ACC112 (cell line): ENCODE measurements at regions not wholly inside any gene's neighbourhood (a gene's known extent, or its start where the extent isn't known, plus 50 kb on each side); places are given as distances from the start of the nearest gene placed in this dataset.

Source experiments
- H2AFZ ChIP-seq: fragments of 200-600 bp; sonication (generic); one replicate; pipeline ENCODE4 v1.6.0; 2017; ENCODE audit warnings: antibody characterized with exemption, low read length; ENCODE audit not compliant: unreplicated experiment
- H3K27ac ChIP-seq: fragments of 200-600 bp; sonication (generic); 2 replicates; pipeline ENCODE4 v1.5.1; 2014; ENCODE audit warnings: low read depth, mild to moderate bottlenecking, antibody characterized with exemption, low read length, moderate library complexity
- H3K27me3 ChIP-seq: fragments of 200-600 bp; sonication (generic); 2 replicates; pipeline ENCODE4 v1.6.1; 2014; ENCODE audit warnings: mild to moderate bottlenecking, antibody characterized with exemption, low read length, moderate library complexity, mixed read lengths; ENCODE audit not compliant: insufficient read depth
- H3K36me3 ChIP-seq: fragments of 200-600 bp; sonication (generic); 2 replicates; pipeline ENCODE4 v1.6.1; 2016; ENCODE audit warnings: mild to moderate bottlenecking, antibody characterized with exemption, low read length, moderate library complexity, mixed read lengths; ENCODE audit not compliant: insufficient read depth
- H3K4me1 ChIP-seq: fragments of 200-600 bp; sonication (generic); one replicate; pipeline ENCODE4 v1.6.1; 2016; ENCODE audit warnings: low read length, mixed read lengths; ENCODE audit not compliant: insufficient read depth, unreplicated experiment, control insufficient read depth
- H3K4me3 ChIP-seq: fragments of 200-600 bp; sonication (generic); 2 replicates; pipeline ENCODE4 v1.5.1; 2014; ENCODE audit warnings: mild to moderate bottlenecking, low read depth, low read length
- H3K79me2 ChIP-seq: fragments of 200-600 bp; sonication (generic); one replicate; pipeline ENCODE4 v1.6.0; 2016; ENCODE audit warnings: low read length; ENCODE audit not compliant: control insufficient read depth, unreplicated experiment, insufficient read depth

DNA sequence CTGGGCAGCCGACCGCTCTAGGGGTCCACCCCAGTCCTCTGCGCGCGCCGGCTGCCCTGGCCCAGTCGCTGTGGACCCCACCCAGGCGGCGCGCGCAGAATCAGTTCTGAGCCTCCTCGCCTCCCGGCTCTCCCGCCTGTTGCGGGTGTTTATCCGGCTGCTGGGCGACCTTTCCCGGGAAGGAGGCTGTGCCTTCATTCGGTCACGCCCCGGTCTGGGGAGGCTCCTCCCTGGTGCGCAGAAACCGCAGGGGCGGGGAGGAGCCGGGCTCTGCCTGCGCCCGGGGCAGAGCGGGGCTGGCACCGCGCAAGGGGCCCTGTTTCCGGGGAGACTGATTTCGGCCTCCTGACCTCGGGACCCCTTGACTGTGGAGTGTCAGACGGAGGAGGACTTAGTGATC lies 80.8 kb upstream of the EYS start:
- no peaks in the 10 kb centered on the region for H3K36me3 ChIP-seq
- no peak overlapping the region for H3K4me3 ChIP-seq
- H3K4me1 ChIP-seq: no peaks in the 10 kb centered on the region
- no peaks in the 10 kb centered on the region for H3K27me3 ChIP-seq
- H2AFZ ChIP-seq: no peak overlapping the region
- H3K79me2 ChIP-seq: no peaks in the 10 kb centered on the region
- no peak overlapping the region for H3K27ac ChIP-seq

DNA sequence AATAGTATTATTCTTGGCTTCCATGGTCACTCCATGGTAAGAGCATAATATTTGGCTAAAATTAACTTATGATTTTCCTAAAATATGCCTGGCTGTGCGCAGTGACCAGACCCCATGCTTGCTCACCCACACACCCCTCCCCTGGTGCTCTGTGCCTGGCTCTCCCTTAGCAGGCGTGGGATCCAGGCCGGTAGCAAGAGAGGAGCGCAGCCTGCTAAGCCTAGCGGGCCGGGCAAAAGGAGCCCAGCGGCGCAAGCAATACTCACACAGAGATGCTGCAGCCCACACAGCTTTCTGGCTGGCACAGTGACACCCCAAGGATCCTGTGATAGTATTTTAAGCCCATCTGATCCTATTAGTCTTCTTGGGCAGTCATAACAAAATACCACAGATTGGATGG lies 79.8 kb upstream of the EYS start:
- Histone ChIP-seq H3K27ac (no peak overlapping the region), H3K79me2 (no peaks in the 10 kb centered on the region), H3K27me3 (no peaks in the 10 kb centered on the region), H3K4me1 (no peaks in the 10 kb centered on the region), H3K4me3 (no peak overlapping the region), H2AFZ (no peak overlapping the region), H3K36me3 (no peaks in the 10 kb centered on the region)

GRCh38 chr6:65780691-65781090 lies 73.7 kb upstream of the EYS start:
- Histone ChIP-seq H3K36me3 (no peaks in the 10 kb centered on the region), H3K4me1 (no peaks in the 10 kb centered on the region), H2AFZ (no peak overlapping the region), H3K79me2 (no peaks in the 10 kb centered on the region), H3K27ac (no peak overlapping the region), H3K4me3 (no peak overlapping the region), H3K27me3 (no peaks in the 10 kb centered on the region)

- Histone ChIP-seq H3K4me1 (no peaks in the 10 kb centered on the region), H3K27me3 (no peaks in the 10 kb centered on the region), H3K79me2 (no peaks in the 10 kb centered on the region), H3K4me3 (no peak overlapping the region), H2AFZ (no peak overlapping the region), H3K27ac (no peak overlapping the region), H3K36me3 (no peaks in the 10 kb centered on the region)
Measured at GRCh38 chr6:65776332-65776731, 69.3 kb upstream of the EYS start.

DNA sequence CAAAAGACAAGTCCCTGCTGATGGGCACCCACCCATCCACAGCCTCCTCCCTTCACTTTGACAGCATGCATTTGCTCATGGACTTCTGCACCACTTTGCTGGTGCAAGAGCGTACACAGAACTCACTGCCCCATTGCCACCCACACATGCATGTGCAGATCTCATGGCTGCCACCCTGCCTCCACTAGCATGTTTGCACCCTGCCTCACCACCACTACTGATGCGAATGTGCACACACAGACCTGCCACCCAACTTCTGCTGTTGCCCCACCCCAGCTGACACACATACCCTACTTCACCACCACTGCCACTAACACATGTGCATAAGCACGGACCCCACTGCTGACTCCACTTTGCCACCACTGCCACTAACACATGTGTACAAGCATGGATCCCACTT lies 64.9 kb upstream of the EYS start:
- no peak overlapping the region for H3K4me3 ChIP-seq
- no peaks in the 10 kb centered on the region for H3K36me3 ChIP-seq
- H3K27ac ChIP-seq: no peak overlapping the region
- no peak overlapping the region for H2AFZ ChIP-seq
- no peaks in the 10 kb centered on the region for H3K4me1 ChIP-seq
- H3K27me3 ChIP-seq: no peaks in the 10 kb centered on the region
- H3K79me2 ChIP-seq: no peaks in the 10 kb centered on the region

DNA sequence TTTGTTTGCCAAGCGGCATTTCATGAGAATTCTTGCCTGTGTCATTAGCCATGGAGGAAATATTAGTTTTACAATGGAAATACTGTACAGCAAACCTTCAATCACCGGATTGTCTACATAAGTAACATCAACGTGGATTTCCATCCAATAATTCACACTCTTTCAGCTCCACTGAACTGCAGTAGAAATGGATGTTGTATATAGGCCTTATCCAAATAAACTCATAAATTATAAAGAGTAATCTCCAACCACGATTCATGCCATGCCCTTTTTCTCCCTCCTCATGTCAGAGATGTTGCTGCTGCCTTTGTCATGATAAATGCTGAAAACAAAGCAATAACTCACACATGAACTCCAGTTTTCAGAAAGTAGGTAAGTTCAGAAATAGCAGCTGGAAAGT lies 54.9 kb upstream of the EYS start:
- no peaks in the 10 kb centered on the region for H3K79me2 ChIP-seq
- H3K27me3 ChIP-seq: no peaks in the 10 kb centered on the region
- H3K36me3 ChIP-seq: no peaks in the 10 kb centered on the region; the same call in 1 of the 2 replicates
- H3K4me3 ChIP-seq: no peak overlapping the region
- H3K27ac ChIP-seq: no peak overlapping the region
- H2AFZ ChIP-seq: no peak overlapping the region
- no peaks in the 10 kb centered on the region for H3K4me1 ChIP-seq

DNA sequence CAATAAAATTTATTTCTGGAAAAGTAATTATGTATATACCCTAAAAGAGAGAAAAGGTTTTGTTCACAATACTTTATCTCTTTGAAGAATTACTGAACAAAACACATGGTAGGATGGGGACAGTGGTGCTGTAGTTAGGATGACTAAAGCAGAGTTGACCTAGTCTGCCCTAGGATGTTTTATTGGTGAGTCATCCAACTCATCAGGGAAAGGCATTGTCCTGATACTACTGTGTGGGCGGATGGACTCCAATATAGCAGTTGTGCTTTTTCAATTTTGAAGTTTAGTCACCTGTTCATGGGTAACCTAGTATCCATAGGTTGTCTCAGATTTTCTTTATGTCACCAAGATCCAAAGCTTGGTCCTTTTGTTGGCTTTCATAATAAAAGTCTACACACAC lies 53.3 kb upstream of the EYS start:
- no peaks in the 10 kb centered on the region for H3K79me2 ChIP-seq
- no peaks in the 10 kb centered on the region for H3K4me1 ChIP-seq
- H3K27ac ChIP-seq: no peak overlapping the region
- H3K27me3 ChIP-seq: no peaks in the 10 kb centered on the region
- H3K36me3 ChIP-seq: no peaks in the 10 kb centered on the region; the same call in 1 of the 2 replicates
- no peak overlapping the region for H2AFZ ChIP-seq
- no peak overlapping the region for H3K4me3 ChIP-seq
